DOHH2 (cell line): ENCODE measurements at regions not wholly inside any gene's neighbourhood (a gene's known extent, or its start where the extent isn't known, plus 50 kb on each side); places are given as distances from the start of the nearest gene placed in this dataset.

Experiments used
- H3F3A ChIP-seq: fragments of 200-600 bp; sonication (generic), shearing (Covaris generic); 2 replicates; pipeline ENCODE4 v1.6.0; 2016; ENCODE audit warnings: antibody characterized with exemption, mild to moderate bottlenecking; ENCODE audit not compliant: control insufficient read depth, insufficient read depth
- H3K27ac ChIP-seq: fragments of 200-600 bp; sonication (generic); 2 replicates; pipeline ENCODE4 v1.5.1; 2014; ENCODE audit warnings: low read depth, mild to moderate bottlenecking, low read length, moderate library complexity
- H3K27me3 ChIP-seq: fragments of 200-600 bp; sonication (generic); 2 replicates; pipeline ENCODE4 v1.6.1; 2014; ENCODE audit warnings: mild to moderate bottlenecking, low read length, mixed read lengths; ENCODE audit not compliant: control insufficient read depth
- H3K36me3 ChIP-seq: fragments of 200-600 bp; sonication (generic); 2 replicates; pipeline ENCODE4 v1.6.1; 2014; ENCODE audit warnings: mild to moderate bottlenecking, low read length, moderate library complexity, mixed read lengths; ENCODE audit not compliant: control insufficient read depth
- H3K4me1 ChIP-seq: fragments of 200-600 bp; sonication (generic); 2 replicates; pipeline ENCODE4 v1.6.1; 2014; ENCODE audit warnings: mild to moderate bottlenecking, low read length, mixed read lengths; ENCODE audit not compliant: control insufficient read depth
- H3K4me2 ChIP-seq: fragments of 200-600 bp; sonication (generic); 2 replicates; pipeline ENCODE4 v1.6.0; 2014; ENCODE audit warnings: mild to moderate bottlenecking, low read length, moderate library complexity
- H3K4me3 ChIP-seq: fragments of 200-600 bp; sonication (generic); 2 replicates; pipeline ENCODE4 v1.5.1; 2014; ENCODE audit warnings: mild to moderate bottlenecking, low read length, mixed read lengths
- H3K79me2 ChIP-seq: fragments of 200-600 bp; sonication (generic); 2 replicates; pipeline ENCODE4 v1.6.1; 2014; ENCODE audit warnings: mild to moderate bottlenecking, low read length, mixed read lengths; ENCODE audit not compliant: control insufficient read depth
- H3K9me2 ChIP-seq: fragments of 200-600 bp; sonication (generic); replicated peaks from 2 replicates; pipeline ENCODE4 v1.6.1; 2014; ENCODE audit warnings: mild to moderate bottlenecking, low read length, mixed read lengths; ENCODE audit not compliant: control insufficient read depth
- H3K9me3 ChIP-seq: fragments of 200-600 bp; sonication (generic); 2 replicates; pipeline ENCODE4 v1.6.1; 2014; ENCODE audit warnings: antibody characterized with exemption, low read length, mixed read lengths; ENCODE audit not compliant: control insufficient read depth, insufficient read depth
- H4K20me1 ChIP-seq: fragments of 200-600 bp; sonication (generic); 2 replicates; pipeline ENCODE4 v1.6.0; 2014; ENCODE audit warnings: low read depth, mild to moderate bottlenecking, antibody characterized with exemption, low read length, moderate library complexity; ENCODE audit not compliant: control insufficient read depth, insufficient read depth
- EZH2phosphoT487 ChIP-seq: fragments of 200-600 bp; sonication (generic); IDR thresholded peaks from 2 replicates; pipeline ENCODE4 v1.6.1; 2017; ENCODE audit warnings: borderline replicate concordance, mild to moderate bottlenecking, antibody characterized with exemption, low read length, moderate library complexity, mixed read lengths
- TF ChIP-seq, protein P1 (sequence below): fragments of 200-600 bp; sonication (generic); IDR thresholded peaks from one replicate; pipeline ENCODE4 v1.5.1; 2014; ENCODE audit warnings: antibody characterized with exemption, mild to moderate bottlenecking, low read depth, low read length; ENCODE audit not compliant: poor library complexity, severe bottlenecking

DNA sequence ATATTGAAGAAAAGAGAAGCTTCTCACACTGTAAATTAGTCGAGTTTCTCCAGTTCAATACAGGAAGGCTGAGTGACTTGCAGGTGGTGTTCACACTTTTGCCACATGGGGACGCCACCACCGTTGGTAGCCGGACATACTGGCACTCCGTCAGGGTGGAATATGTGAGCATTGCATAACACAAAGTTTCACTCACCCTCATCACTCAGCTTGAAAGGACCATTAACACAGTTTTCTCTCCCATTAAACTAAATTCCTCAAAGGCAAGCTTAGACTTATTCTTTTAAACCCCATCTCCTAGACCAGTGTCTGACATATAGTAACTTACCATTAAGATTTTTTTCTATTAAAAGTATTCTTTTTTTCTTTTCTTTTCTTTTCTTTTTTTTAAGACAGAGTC lies 105.3 kb upstream of the SERBP1 start:
- no peaks in the 10 kb centered on the region for H3K4me1 ChIP-seq
- H3K27ac ChIP-seq: no peak overlapping the region
- no peak overlapping the region for H3K4me3 ChIP-seq
- H3K27me3 ChIP-seq: no peaks in the 10 kb centered on the region
- no peaks in the 10 kb centered on the region for H3F3A ChIP-seq
- TF ChIP-seq EZH2phosphoT487: no peak
- TF ChIP-seq, protein P1, sequence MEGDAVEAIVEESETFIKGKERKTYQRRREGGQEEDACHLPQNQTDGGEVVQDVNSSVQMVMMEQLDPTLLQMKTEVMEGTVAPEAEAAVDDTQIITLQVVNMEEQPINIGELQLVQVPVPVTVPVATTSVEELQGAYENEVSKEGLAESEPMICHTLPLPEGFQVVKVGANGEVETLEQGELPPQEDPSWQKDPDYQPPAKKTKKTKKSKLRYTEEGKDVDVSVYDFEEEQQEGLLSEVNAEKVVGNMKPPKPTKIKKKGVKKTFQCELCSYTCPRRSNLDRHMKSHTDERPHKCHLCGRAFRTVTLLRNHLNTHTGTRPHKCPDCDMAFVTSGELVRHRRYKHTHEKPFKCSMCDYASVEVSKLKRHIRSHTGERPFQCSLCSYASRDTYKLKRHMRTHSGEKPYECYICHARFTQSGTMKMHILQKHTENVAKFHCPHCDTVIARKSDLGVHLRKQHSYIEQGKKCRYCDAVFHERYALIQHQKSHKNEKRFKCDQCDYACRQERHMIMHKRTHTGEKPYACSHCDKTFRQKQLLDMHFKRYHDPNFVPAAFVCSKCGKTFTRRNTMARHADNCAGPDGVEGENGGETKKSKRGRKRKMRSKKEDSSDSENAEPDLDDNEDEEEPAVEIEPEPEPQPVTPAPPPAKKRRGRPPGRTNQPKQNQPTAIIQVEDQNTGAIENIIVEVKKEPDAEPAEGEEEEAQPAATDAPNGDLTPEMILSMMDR: peak; percentile 84
- H3K9me2 ChIP-seq: no peaks in the 10 kb centered on the region
- no peaks in the 10 kb centered on the region for H3K9me3 ChIP-seq
- no peak overlapping the region for H3K4me2 ChIP-seq
- no peaks in the 10 kb centered on the region for H3K79me2 ChIP-seq
- no peaks in the 10 kb centered on the region for H3K36me3 ChIP-seq
- no peaks in the 10 kb centered on the region for H4K20me1 ChIP-seq

DNA sequence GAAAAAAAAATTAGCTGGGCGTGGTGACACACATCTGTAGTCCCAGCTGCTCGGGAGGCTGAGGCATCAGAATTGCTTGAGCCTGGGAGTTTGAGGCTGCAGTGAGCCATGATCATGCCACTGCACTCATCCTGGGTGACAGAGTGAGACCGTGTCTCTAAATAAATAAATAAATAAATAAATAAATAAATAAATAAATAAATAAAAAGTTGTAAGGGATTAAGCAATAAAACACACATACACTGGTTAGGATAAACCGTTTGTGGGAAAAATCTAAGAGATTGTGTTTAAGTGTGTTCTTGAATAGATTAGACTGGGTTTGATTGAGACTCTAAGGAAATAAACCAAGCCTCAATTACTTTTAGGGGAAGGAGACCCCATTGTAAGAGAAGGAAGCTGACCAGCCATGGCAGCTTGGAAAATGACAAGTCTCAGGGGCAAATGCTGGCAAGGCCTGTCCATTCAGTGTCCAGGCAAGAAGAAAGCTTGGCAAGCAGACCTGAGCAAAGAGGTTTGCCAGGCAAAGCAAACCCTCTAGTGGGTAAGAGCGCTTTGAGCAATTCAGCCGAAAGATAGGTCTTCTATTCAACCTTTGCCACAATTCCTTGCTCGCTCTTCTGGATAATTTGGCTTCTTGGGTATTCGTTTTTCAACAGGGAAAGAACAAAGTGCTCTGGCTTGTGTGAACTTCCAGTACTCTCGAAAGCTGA lies 106.9 kb upstream of the SERBP1 start:
- Histone ChIP-seq H3K9me2 (no peaks in the 10 kb centered on the region), H3K4me3 (no peak overlapping the region), H3K36me3 (no peaks in the 10 kb centered on the region), H3F3A (no peaks in the 10 kb centered on the region), H3K4me1 (no peaks in the 10 kb centered on the region), H3K9me3 (no peaks in the 10 kb centered on the region), H3K4me2 (no peak overlapping the region), H3K27me3 (no peaks in the 10 kb centered on the region), H3K79me2 (no peaks in the 10 kb centered on the region), H3K27ac (no peak overlapping the region), H4K20me1 (no peaks in the 10 kb centered on the region)
- TF ChIP-seq EZH2phosphoT487: no peak
- TF ChIP-seq, protein P1: no peak

DNA sequence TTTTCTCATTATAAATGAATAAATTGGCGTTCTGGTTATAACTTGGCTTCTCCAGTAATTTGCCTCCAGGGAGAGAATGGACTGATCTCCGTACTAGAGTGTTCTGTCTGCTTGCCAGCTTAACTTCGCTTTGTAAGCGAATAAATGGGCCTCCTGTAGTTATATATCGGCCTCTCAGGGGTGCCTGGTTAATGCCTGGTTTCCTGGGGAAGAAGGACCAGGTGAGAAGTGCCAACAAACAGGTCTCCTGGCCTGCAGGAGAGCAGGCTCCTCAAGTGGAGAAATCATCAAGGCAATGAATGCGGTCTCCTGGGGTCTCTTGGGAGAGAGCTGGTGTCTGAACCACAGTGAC lies 107.4 kb upstream of the SERBP1 start:
- Histone ChIP-seq H3F3A (no peaks in the 10 kb centered on the region), H3K9me2 (no peaks in the 10 kb centered on the region), H3K4me1 (no peaks in the 10 kb centered on the region), H4K20me1 (no peaks in the 10 kb centered on the region), H3K27me3 (no peaks in the 10 kb centered on the region), H3K4me3 (no peak overlapping the region), H3K9me3 (no peaks in the 10 kb centered on the region), H3K27ac (no peak overlapping the region), H3K79me2 (no peaks in the 10 kb centered on the region), H3K36me3 (no peaks in the 10 kb centered on the region), H3K4me2 (no peak overlapping the region)
- TF ChIP-seq, protein P1: no peak
- TF ChIP-seq EZH2phosphoT487: no peak
